GM21825 (cell line): ENCODE measurements at regions not wholly inside any gene's neighbourhood (a gene's known extent, or its start where the extent isn't known, plus 50 kb on each side); places are given as distances from the start of the nearest gene placed in this dataset.
A peak's percentile ranks its signal among the peaks of the same experiment; 100 is the strongest.

Experiments used
- ATAC-seq: cut with Tn5 transposase; IDR thresholded peaks from one replicate; pipeline ENCODE4 v1.9.1; 2021; ENCODE audit warnings: mild to moderate bottlenecking, moderate library complexity; ENCODE audit not compliant: unreplicated experiment

GRCh38 chr1:56357927-56358690 is 221.3 kb downstream of the PLPP3 start:
- no peak for ATAC-seq

GRCh38 chr1:56356376-56356990 is 222.9 kb downstream of the PLPP3 start:
- ATAC-seq: no peak

- no peak for ATAC-seq
Observed at GRCh38 chr1:56355918-56356317, 223.4 kb downstream of the PLPP3 start.

- no peak for ATAC-seq
Observed at GRCh38 chr1:56355422-56355821, 223.9 kb downstream of the PLPP3 start.

GRCh38 chr1:56345831-56346230 is 233.5 kb downstream of the PLPP3 start:
- no peak for ATAC-seq

- no peak for ATAC-seq
Observed at GRCh38 chr1:56340977-56341376, 238.4 kb downstream of the PLPP3 start.

GRCh38 chr1:56339786-56340465 is 239.4 kb downstream of the PLPP3 start:
- ATAC-seq: no peak

- ATAC-seq: no peak
Observed at GRCh38 chr1:56339093-56339492, 240.3 kb downstream of the PLPP3 start.

GRCh38 chr1:56336982-56337381 is 242.4 kb downstream of the PLPP3 start:
- no peak for ATAC-seq

- ATAC-seq: no peak
Observed at GRCh38 chr1:56335394-56335793, 244.0 kb downstream of the PLPP3 start.

- ATAC-seq: no peak
Observed at GRCh38 chr1:56334047-56334446, 245.3 kb downstream of the PLPP3 start.

GRCh38 chr1:56333461-56333860 is 245.9 kb downstream of the PLPP3 start:
- no peak for ATAC-seq

- ATAC-seq: no peak
Observed at GRCh38 chr1:56331892-56332567, 247.3 kb downstream of the PLPP3 start.

GRCh38 chr1:56331207-56331891 is 248.0 kb downstream of the PLPP3 start:
- no peak for ATAC-seq

- peak; percentile 96 for ATAC-seq
Observed at GRCh38 chr1:56330391-56331026, 248.9 kb downstream of the PLPP3 start.

GRCh38 chr1:56329970-56330369 is 249.4 kb downstream of the PLPP3 start:
- no peak for ATAC-seq

- ATAC-seq: no peak
Observed at GRCh38 chr1:56327195-56327594, 252.2 kb downstream of the PLPP3 start.

- ATAC-seq: no peak
Observed at GRCh38 chr1:56326056-56326455, 253.3 kb downstream of the PLPP3 start.

GRCh38 chr1:56324504-56324903 is 254.9 kb downstream of the PLPP3 start:
- ATAC-seq: no peak

GRCh38 chr1:56322211-56322610 is 257.2 kb downstream of the PLPP3 start:
- no peak for ATAC-seq

GRCh38 chr1:56321150-56321490 is 258.2 kb downstream of the PLPP3 start:
- ATAC-seq: no peak
